ENCODE measurements at regions not wholly inside any gene's neighbourhood (a gene's known extent, or its start where the extent isn't known, plus 50 kb on each side); places are given as distances from the start of the nearest gene placed in this dataset.

- DNase-seq (ENCODE audit: insufficient read length, low spot score): no peak
- FAIRE-seq: no peak
Observed at GRCh38 chr7:17118412-17118811, 180.0 kb upstream of the AHR start.

GRCh38 chr7:17120756-17121155, 177.7 kb upstream of the AHR start:
- no peak for FAIRE-seq
- no peak for DNase-seq (ENCODE audit: insufficient read length, low spot score)

GRCh38 chr7:17121671-17122070, 176.8 kb upstream of the AHR start:
- DNase-seq (ENCODE audit: insufficient read length, low spot score): no peak
- no peak for FAIRE-seq

GRCh38 chr7:17123020-17123419, 175.4 kb upstream of the AHR start:
- no peak for FAIRE-seq
- DNase-seq (ENCODE audit: insufficient read length, low spot score): no peak

GRCh38 chr7:17126413-17127268, 171.8 kb upstream of the AHR start:
- FAIRE-seq: no peak
- DNase-seq (ENCODE audit: insufficient read length, low spot score): no peak

- FAIRE-seq (no peak), DNase-seq (ENCODE audit: insufficient read length, low spot score) (no peak)
Observed at GRCh38 chr7:17129218-17129617, 169.2 kb upstream of the AHR start.

- DNase-seq (ENCODE audit: insufficient read length, low spot score): peak; percentile 57
- FAIRE-seq: no peak
Observed at GRCh38 chr7:17130281-17131059, 168.0 kb upstream of the AHR start.

GRCh38 chr7:17131060-17131345, 167.4 kb upstream of the AHR start:
- no peak for FAIRE-seq
- no peak for DNase-seq (ENCODE audit: insufficient read length, low spot score)

- DNase-seq (ENCODE audit: insufficient read length, low spot score): no peak
- FAIRE-seq: no peak
Observed at GRCh38 chr7:17131983-17132655, 166.3 kb upstream of the AHR start.

GRCh38 chr7:17132726-17133125, 165.7 kb upstream of the AHR start:
- FAIRE-seq (no peak), DNase-seq (ENCODE audit: insufficient read length, low spot score) (no peak)

GRCh38 chr7:17133977-17134376, 164.5 kb upstream of the AHR start:
- DNase-seq (ENCODE audit: insufficient read length, low spot score) (no peak), FAIRE-seq (no peak)

- no peak for DNase-seq (ENCODE audit: insufficient read length, low spot score)
Observed at GRCh38 chr7:17134786-17135185, 163.7 kb upstream of the AHR start.

GRCh38 chr7:17136126-17136525, 162.3 kb upstream of the AHR start:
- FAIRE-seq (no peak), DNase-seq (ENCODE audit: insufficient read length, low spot score) (no peak)

More at GRCh38 chr7:17134786-17135185, 163.7 kb upstream of the AHR start:
- FAIRE-seq: no peak

GRCh38 chr7:17139081-17139480, 159.4 kb upstream of the AHR start:
- DNase-seq (ENCODE audit: insufficient read length, low spot score) (no peak), FAIRE-seq (no peak)

GRCh38 chr7:17140406-17140805, 158.0 kb upstream of the AHR start:
- no peak for FAIRE-seq
- DNase-seq (ENCODE audit: insufficient read length, low spot score): no peak

- FAIRE-seq (no peak), DNase-seq (ENCODE audit: insufficient read length, low spot score) (no peak)
Observed at GRCh38 chr7:17142831-17143541, 155.5 kb upstream of the AHR start.

GRCh38 chr7:17144322-17144721, 154.1 kb upstream of the AHR start:
- DNase-seq (ENCODE audit: insufficient read length, low spot score) (peak; percentile 42), FAIRE-seq (no peak)

- FAIRE-seq (no peak), DNase-seq (ENCODE audit: insufficient read length, low spot score) (no peak)
Observed at GRCh38 chr7:17146621-17147020, 151.8 kb upstream of the AHR start.

- DNase-seq (ENCODE audit: insufficient read length, low spot score) (no peak), FAIRE-seq (no peak)
Observed at GRCh38 chr7:17147409-17147808, 151.0 kb upstream of the AHR start.

GRCh38 chr7:17150018-17150417, 148.4 kb upstream of the AHR start:
- no peak for FAIRE-seq
- DNase-seq (ENCODE audit: insufficient read length, low spot score): no peak

GRCh38 chr7:17152721-17153120, 145.7 kb upstream of the AHR start:
- FAIRE-seq (no peak), DNase-seq (ENCODE audit: insufficient read length, low spot score) (no peak)
